ENCODE measurements at regions not wholly inside any gene's neighbourhood (a gene's known extent, or its start where the extent isn't known, plus 50 kb on each side); places are given as distances from the start of the nearest gene placed in this dataset.

DNA sequence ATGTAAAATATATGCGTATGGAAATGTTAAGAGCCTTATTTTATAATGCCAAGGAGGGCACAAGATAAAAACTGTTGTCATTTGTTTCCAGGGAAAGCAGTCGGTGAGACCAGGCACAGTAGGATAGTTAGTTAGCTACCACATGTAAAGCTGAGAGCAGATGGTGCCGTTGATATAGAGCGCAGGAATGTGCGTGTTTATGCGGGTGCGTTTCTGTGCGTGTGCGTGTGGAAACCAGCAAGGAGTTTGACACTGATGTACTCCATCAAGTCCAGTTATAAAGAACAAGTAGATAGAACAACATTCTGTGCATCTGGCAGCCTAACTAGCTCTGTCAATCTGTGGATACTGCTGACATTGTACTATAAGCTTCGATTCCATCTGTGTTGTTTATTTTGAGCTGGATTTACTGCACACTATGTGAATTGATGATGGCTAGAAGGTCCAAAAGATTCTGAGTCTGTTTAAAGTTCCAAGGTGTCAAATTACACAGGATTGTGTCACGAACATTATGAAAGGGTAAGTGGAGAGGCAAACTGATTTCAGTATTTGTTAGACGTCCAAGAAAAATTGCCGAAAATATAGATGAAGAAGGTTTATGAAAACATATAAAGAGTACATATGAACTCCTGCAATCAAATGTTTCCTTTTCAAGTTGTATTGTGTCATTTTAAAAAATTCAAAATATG, 494.9 kb upstream of the MEF2C start:
- TF ChIP-seq RARB (CRISPR knock-in tag; IDR thresholded peaks at IDR 0.05) (no peak), ARNTL (CRISPR knock-in tag; IDR thresholded peaks at IDR 0.05; ENCODE audit: borderline replicate concordance, low read depth) (no peak), ZFP30 (CRISPR knock-in tag; IDR thresholded peaks at IDR 0.05) (no peak), TOX (CRISPR knock-in tag; IDR thresholded peaks at IDR 0.05; ENCODE audit: borderline replicate concordance) (no peak), ESRRG (CRISPR knock-in tag; IDR thresholded peaks at IDR 0.05) (no peak)
- TF ChIP-seq, protein P1, sequence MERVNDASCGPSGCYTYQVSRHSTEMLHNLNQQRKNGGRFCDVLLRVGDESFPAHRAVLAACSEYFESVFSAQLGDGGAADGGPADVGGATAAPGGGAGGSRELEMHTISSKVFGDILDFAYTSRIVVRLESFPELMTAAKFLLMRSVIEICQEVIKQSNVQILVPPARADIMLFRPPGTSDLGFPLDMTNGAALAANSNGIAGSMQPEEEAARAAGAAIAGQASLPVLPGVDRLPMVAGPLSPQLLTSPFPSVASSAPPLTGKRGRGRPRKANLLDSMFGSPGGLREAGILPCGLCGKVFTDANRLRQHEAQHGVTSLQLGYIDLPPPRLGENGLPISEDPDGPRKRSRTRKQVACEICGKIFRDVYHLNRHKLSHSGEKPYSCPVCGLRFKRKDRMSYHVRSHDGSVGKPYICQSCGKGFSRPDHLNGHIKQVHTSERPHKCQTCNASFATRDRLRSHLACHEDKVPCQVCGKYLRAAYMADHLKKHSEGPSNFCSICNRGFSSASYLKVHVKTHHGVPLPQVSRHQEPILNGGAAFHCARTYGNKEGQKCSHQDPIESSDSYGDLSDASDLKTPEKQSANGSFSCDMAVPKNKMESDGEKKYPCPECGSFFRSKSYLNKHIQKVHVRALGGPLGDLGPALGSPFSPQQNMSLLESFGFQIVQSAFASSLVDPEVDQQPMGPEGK (CRISPR knock-in tag; IDR thresholded peaks at IDR 0.05; ENCODE audit: borderline replicate concordance), result no peak
